ENCODE measurements at regions not wholly inside any gene's neighbourhood (a gene's known extent, or its start where the extent isn't known, plus 50 kb on each side); places are given as distances from the start of the nearest gene placed in this dataset.
"Not testable (repeated sequence)": the region's sequence is repeated elsewhere in the genome, so short reads cannot be mapped to it uniquely, and the experiment has no call there.

DNA sequence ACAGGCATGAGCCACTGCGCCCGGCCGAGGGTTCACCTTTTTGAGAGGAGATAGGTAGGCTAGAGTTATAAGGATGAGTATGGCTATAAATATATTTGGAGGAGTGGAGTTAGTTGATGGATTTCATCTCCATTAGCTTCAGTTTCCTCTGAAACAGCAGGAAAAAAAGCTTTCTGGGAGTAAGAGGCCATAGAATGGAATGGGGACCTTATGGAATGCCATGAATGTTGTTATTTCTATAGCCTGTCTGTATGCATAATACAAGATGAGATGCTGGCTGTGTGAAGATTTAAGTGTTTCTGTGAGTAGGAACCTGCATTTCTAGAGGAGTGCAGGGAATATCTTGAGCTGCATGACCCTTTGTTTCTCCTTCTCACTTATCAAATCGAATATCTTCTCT, 114.9 kb upstream of the ARX start:
- DNase-seq, result no peak

- DNase-seq, result no peak
Observed at GRCh38 chrX:25125483-25125882, 109.7 kb upstream of the ARX start.

DNA sequence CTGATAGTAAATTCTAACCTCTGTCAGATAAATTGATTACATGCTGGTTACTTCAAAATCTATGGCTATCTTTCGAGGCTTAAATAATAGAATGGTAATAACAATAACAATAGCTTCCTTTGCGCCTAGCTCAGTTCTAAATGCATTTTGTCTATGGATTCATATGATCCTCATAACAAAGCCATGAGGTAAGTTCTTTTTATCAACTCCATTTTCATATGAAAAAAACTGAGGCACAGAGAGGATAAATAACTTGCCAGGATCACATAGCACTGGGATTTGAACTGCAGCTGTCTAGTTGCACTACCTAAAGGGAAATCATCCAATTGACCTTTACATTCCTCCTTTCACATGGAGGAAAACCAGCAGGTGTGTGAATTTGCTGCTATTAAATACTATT, 108.6 kb upstream of the ARX start:
- DNase-seq, result no peak

- no peak for DNase-seq
Observed at GRCh38 chrX:25112156-25112555, 96.4 kb upstream of the ARX start.

GRCh38 chrX:25108481-25108880, 92.7 kb upstream of the ARX start:
- no peak for DNase-seq

GRCh38 chrX:25105221-25105620, 89.5 kb upstream of the ARX start:
- no peak for DNase-seq

DNA sequence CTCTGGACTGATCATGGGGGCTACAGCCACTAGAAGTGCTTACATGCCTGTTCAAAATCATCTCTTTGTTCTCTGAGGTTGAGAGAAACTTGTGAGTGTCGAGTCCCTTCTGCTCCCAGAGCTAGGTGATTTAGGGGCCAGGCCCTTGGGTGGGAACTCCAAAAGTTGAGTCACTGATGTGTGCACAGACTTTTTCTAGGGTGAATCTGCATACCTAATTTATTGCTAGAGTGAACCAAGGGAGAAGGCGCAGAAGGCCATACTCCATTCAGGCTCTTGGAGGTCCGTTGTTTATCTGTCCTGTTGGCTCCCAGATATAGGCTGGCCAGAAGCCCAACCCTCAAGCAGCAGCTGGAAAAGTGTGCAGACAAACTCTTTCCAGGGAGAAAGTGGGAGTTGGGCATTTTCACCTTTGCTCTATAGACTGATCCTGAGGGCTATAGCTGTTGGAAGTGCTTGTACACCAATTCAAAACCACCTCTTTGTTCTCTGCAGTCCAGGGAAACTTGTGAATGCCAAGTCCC, 80.8 kb upstream of the ARX start:
- no peak for DNase-seq

DNA sequence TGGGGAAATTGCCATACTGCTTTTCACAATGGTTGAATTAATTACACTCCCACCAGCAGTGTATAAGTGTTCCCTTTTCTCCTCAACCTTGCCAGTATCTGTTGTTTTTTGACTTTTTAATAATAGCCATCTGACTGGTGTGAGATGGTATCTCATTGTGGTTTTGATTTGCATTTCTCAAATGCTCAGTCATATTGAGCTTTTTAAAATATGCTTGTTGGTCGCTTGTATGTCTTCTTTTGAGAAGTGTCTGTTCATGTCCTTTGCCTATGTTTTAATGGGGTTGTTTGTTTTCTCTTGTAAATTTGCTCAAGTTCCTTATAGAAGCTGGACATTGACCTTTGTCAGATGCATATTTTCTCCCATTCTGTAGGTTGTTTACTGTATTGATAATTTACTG, 75.4 kb upstream of the ARX start:
- DNase-seq, result not testable (repeated sequence)

- DNase-seq, result no peak
Observed at GRCh38 chrX:25084446-25084845, 68.7 kb upstream of the ARX start.

- no peak for DNase-seq
Observed at GRCh38 chrX:25083661-25084060, 67.9 kb upstream of the ARX start.

GRCh38 chrX:25079020-25079419, 63.3 kb upstream of the ARX start:
- DNase-seq, result no peak

DNA sequence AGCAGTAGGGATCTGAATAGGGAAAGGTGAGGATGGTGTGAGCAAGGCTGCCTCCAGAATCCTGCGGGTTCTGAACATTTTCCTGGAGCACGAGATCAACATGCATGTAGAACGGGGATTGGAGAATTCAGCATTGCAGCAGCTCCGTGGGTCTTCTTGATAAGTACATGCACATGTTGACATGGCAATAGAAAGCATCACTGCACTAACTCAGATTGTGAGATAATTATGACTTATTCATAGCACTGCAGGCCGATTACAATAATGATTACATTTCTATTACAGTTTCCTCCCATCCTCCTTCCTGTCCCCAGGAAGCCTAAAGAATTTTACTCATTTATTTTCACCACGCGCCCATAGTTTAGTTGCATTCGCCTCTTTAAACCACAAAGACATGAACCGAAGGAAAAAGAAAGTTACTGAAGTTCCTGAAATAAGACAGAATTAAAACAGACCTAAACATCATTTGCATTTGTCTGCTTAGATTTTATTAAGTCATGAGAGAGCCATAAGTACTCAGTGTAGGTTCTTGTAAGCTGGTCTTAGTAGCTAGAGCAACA, 61.3 kb upstream of the ARX start:
- no peak for DNase-seq

DNA sequence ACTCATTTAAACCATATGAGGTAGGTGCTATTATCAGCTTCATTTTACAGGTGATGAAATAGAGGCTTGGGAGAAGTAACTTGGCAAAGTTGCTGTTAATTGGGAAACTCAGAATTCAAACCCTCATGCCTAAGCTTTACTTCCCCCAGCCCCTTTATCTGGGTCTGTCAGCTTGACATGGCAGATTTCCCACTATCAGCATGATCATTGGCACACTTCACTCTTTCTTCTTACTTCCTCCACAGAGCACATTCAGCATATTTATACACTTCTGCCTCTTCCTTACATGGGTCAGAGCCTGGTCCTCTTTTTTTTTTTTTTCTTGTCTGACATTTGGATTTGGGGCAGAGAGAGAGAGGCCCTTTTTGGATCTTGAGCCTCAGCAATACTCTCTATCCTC, 56.5 kb upstream of the ARX start:
- peak; percentile 79 for DNase-seq

GRCh38 chrX:25070038-25070437, 54.3 kb upstream of the ARX start:
- DNase-seq, result no peak

- no peak for DNase-seq
Observed at GRCh38 chrX:25069209-25069608, 53.4 kb upstream of the ARX start.

DNA sequence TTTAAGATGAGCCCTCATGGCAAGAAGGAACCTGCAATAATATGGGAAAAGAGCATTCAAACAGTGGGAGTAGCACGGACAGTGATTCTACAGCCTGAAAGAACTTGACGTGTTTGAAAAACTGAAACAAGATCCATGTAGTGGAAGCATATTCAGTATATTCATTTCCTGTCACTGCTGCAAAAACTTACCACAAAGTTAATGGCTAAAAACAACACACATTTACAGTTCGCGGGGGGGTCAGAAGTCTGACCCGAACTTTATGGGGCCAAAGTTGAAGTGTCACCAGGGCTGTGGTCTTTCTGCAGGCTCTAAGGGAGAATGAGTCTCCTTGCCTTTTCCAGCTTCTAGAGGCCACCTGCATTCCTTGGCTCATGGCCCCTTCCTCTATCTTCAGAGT, 52.6 kb upstream of the ARX start:
- DNase-seq, result no peak

DNA sequence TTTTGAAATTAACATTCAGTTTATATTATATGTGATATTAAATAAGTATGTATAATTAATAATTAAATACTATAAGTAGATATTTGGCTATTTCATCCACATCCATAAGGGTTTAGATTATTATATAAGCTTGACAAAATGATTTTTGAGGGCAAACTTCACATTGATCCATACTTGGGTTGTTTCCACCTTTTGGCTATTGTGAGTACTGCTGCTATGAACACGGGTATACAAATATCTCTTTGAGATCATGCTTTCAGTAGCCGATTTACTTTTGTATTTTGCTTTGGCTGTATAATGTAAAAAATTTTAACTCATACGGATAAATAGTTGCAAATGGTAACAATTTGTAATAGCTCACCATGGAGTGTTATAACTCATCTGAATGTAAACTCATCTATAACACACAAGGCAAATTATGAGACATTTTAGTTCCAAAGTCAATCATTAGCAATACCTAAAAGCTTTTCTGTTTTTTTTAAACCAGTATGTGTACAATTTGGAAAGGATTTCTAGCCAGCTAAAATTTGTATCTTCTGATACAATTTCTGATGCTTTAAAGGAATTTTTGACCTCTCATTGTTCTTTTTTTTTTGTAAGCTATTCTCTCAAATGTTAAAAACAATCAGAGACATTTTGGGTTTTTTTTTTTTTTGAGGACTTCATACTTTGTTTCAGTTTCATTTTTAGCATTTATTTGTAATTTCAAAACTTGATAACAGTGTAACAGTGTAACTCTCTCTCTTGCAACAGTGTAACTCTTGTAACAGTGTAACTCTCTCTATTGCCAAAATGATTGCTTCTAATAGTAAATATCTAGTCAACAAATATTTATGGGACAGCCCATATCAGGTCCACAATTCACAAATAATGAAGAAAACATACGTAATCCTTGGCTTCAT, 51.8 kb upstream of the ARX start:
- DNase-seq, result no peak

GRCh38 chrX:25066131-25066530, 50.4 kb upstream of the ARX start:
- DNase-seq, result no peak

Measured in hematopoietic multipotent progenitor cell treated with erythropoietin and hydrocortisone succinate and interleukin-3 and kit ligand, for 4 days (in vitro differentiated cells).